Keratinocyte (primary cell): ENCODE measurements at regions not wholly inside any gene's neighbourhood (a gene's known extent, or its start where the extent isn't known, plus 50 kb on each side); places are given as distances from the start of the nearest gene placed in this dataset.

Source experiments
- DNase-seq: peaks from one replicate; pipeline ENCODE4 v3.0.0-alpha.2; 2011; ENCODE audit warnings: low read depth, missing footprints, low spot score
- FAIRE-seq: peaks from 2 replicates; lab custom pipeline; 2011; peaks lifted over from hg19 to GRCh38; lab: Jason Lieb, UNC
- H2AFZ ChIP-seq: 2 replicates; pipeline ENCODE4 v1.6.0; 2012; ENCODE audit warnings: low read length, control low read depth, inconsistent platforms; ENCODE audit not compliant: control insufficient read depth
- H3K27ac ChIP-seq: 2 replicates; pipeline ENCODE4 v1.5.1; 2011; ENCODE audit warnings: low read length; ENCODE audit not compliant: control insufficient read depth, insufficient read depth
- H3K27me3 ChIP-seq: 3 replicates; pipeline ENCODE4 v1.6.0; 2011; ENCODE audit warnings: low read length; ENCODE audit not compliant: control insufficient read depth, insufficient read depth; ENCODE audit errors: extremely low read depth
- H3K36me3 ChIP-seq, 2 experiments: 2 replicates in 1 of 2; 3 replicates in 1 of 2; pipeline ENCODE4 v1.5.1; 2011; ENCODE audit warnings: low read length in 2 of 2, mild to moderate bottlenecking in 1 of 2; ENCODE audit not compliant: control insufficient read depth in 2 of 2, insufficient read depth in 2 of 2; ENCODE audit errors: extremely low read depth in 1 of 2
- H3K4me1 ChIP-seq: 3 replicates; pipeline ENCODE4 v1.5.1; 2011; ENCODE audit warnings: low read length; ENCODE audit not compliant: control insufficient read depth, insufficient read depth; ENCODE audit errors: extremely low read depth
- H3K4me2 ChIP-seq: 3 replicates; pipeline ENCODE4 v1.6.0; 2011; ENCODE audit warnings: low read depth, low read length; ENCODE audit not compliant: control insufficient read depth, insufficient read depth; ENCODE audit errors: extremely low read depth
- H3K4me3 ChIP-seq, 3 experiments: fragments of 200-600 bp in 1 of 3; sonication (generic) in 1 of 3; 2 replicates in 2 of 3; 3 replicates in 1 of 3; pipeline ENCODE4 v1.5.1; 2011 to 2016; ENCODE audit warnings: low read length in 3 of 3, mild to moderate bottlenecking in 3 of 3, control low read depth in 2 of 3, inconsistent platforms in 1 of 3, low read depth in 1 of 3, mixed read lengths in 1 of 3, mixed run types in 1 of 3, moderate library complexity in 1 of 3; ENCODE audit not compliant: control insufficient read depth in 2 of 3, insufficient read depth in 2 of 3; ENCODE audit errors: extremely low read depth in 1 of 3
- H3K79me2 ChIP-seq: 2 replicates; pipeline ENCODE4 v1.6.0; 2012; ENCODE audit warnings: low read length; ENCODE audit not compliant: control insufficient read depth, insufficient read depth
- H3K9ac ChIP-seq: 3 replicates; pipeline ENCODE4 v1.6.0; 2011; ENCODE audit warnings: low read length; ENCODE audit not compliant: control insufficient read depth, insufficient read depth; ENCODE audit errors: extremely low read depth
- H3K9me1 ChIP-seq: 3 replicates; pipeline ENCODE4 v1.6.0; 2011; ENCODE audit warnings: low read length; ENCODE audit not compliant: control insufficient read depth, insufficient read depth; ENCODE audit errors: extremely low read depth
- H3K9me3 ChIP-seq: 2 replicates; pipeline ENCODE4 v1.5.1; 2012; ENCODE audit warnings: low read depth, low read length; ENCODE audit not compliant: control insufficient read depth
- H4K20me1 ChIP-seq: 3 replicates; pipeline ENCODE4 v1.6.0; 2011; ENCODE audit warnings: low read length; ENCODE audit not compliant: control insufficient read depth, insufficient read depth; ENCODE audit errors: extremely low read depth
- EZH2 ChIP-seq: IDR thresholded peaks from one replicate; pipeline ENCODE4 v1.6.1; 2012; ENCODE audit warnings: inconsistent platforms, mild to moderate bottlenecking, low read length, moderate library complexity
- dilution Hi-C: fragments of 300-500 bp; cut with MboI; formaldehyde crosslinking; loops from one replicate; pipeline ENCODE4 v1.7.0; 2020; ENCODE audit warnings: low sequenced_read_pairs; ENCODE audit not compliant: extremely low pct_ligation_motif_present
- TF ChIP-seq, protein P1 (sequence below), 3 experiments: IDR thresholded peaks in 1 of 3; conservative IDR thresholded peaks in 1 of 3; optimal IDR thresholded peaks in 1 of 3; 2 replicates in 2 of 3; 3 replicates in 1 of 3; pipeline versions ENCODE3 to v1.5.1; 2011; ENCODE audit warnings: low read length in 3 of 3, mild to moderate bottlenecking in 3 of 3, moderate library complexity in 2 of 3, control low read depth in 1 of 3, inconsistent platforms in 1 of 3; ENCODE audit not compliant: insufficient read depth in 2 of 3; ENCODE audit errors: extremely low read depth in 1 of 3

DNA sequence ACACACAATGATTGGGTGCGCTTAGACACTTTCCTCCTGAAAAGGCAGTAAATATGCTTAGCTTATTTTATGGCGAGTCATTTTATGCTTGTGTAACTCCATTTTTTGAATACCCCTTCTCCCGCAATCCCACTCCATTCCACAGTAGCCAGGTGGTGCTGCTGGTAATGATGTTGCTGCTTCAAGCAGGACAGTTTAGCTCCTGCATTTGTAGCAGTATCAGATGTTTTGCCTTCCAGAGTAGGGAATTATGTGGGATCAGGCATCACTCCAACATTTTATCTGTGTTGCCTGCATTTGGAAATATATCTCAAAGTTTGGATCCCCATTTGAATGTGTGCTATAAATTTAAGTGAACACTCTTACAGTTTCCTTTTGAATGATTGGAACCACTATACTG is 302.1 kb upstream of the SGO1 start:
- Histone ChIP-seq H3K36me3 (no peaks in the 10 kb centered on the region), H3K9ac (no peak overlapping the region), H3K4me1 (no peaks in the 10 kb centered on the region), H3K9me1 (no peaks in the 10 kb centered on the region), H3K27me3 (no peaks in the 10 kb centered on the region), H4K20me1 (no peaks in the 10 kb centered on the region), H3K4me3 (no peak overlapping the region), H3K27ac (no peak overlapping the region), H2AFZ (no peak overlapping the region), H3K79me2 (no peaks in the 10 kb centered on the region), H3K4me2 (no peak overlapping the region), H3K9me3 (no peaks in the 10 kb centered on the region)
- dilution Hi-C loops: no loop called here
- no peak for FAIRE-seq
- no peak for TF ChIP-seq EZH2
- TF ChIP-seq, protein P1, sequence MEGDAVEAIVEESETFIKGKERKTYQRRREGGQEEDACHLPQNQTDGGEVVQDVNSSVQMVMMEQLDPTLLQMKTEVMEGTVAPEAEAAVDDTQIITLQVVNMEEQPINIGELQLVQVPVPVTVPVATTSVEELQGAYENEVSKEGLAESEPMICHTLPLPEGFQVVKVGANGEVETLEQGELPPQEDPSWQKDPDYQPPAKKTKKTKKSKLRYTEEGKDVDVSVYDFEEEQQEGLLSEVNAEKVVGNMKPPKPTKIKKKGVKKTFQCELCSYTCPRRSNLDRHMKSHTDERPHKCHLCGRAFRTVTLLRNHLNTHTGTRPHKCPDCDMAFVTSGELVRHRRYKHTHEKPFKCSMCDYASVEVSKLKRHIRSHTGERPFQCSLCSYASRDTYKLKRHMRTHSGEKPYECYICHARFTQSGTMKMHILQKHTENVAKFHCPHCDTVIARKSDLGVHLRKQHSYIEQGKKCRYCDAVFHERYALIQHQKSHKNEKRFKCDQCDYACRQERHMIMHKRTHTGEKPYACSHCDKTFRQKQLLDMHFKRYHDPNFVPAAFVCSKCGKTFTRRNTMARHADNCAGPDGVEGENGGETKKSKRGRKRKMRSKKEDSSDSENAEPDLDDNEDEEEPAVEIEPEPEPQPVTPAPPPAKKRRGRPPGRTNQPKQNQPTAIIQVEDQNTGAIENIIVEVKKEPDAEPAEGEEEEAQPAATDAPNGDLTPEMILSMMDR (optimal IDR thresholded peaks at IDR 0.05 in 1 of 3, IDR thresholded peaks at IDR 0.05 in 1 of 3, conservative IDR thresholded peaks at IDR 0.05 in 1 of 3; ENCODE audit: extremely low read depth in 1 of 3, insufficient read depth in 2 of 3, low read length in 3 of 3): no peak
- no peak for DNase-seq

DNA sequence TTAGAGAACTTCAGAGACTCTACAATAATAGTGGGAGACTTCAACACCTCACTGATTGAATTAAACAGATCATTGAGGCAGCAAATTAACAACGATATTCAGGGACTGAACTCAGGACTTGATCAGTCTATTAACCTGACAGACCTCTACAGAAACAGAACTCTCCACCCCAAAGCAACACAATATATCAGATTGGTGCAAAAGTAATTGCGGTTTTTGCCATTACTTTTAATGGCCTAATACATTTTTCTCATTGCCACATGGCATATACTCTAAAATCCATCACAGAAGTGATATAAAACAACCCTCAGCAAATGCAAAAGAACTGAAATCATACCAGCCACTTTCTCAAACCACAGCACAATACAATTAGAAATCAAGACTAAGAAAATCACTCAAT is 298.1 kb upstream of the SGO1 start:
- Histone ChIP-seq H3K4me3 (no peak overlapping the region), H3K4me1 (no peaks in the 10 kb centered on the region), H2AFZ (no peak overlapping the region), H3K27ac (no peak overlapping the region), H3K27me3 (no peaks in the 10 kb centered on the region), H3K9me1 (no peaks in the 10 kb centered on the region), H3K4me2 (no peak overlapping the region), H3K9me3 (no peaks in the 10 kb centered on the region), H3K36me3 (no peaks in the 10 kb centered on the region), H3K79me2 (no peaks in the 10 kb centered on the region), H4K20me1 (no peaks in the 10 kb centered on the region), H3K9ac (no peak overlapping the region)
- FAIRE-seq: no peak
- TF ChIP-seq, protein P1 (optimal IDR thresholded peaks at IDR 0.05 in 1 of 3, IDR thresholded peaks at IDR 0.05 in 1 of 3, conservative IDR thresholded peaks at IDR 0.05 in 1 of 3; ENCODE audit: extremely low read depth in 1 of 3, insufficient read depth in 2 of 3, low read length in 3 of 3): no peak
- no peak for TF ChIP-seq EZH2
- dilution Hi-C loops: no loop called here
- no peak for DNase-seq
